ENCODE measurements at regions not wholly inside any gene's neighbourhood (a gene's known extent, or its start where the extent isn't known, plus 50 kb on each side); places are given as distances from the start of the nearest gene placed in this dataset.

DNA sequence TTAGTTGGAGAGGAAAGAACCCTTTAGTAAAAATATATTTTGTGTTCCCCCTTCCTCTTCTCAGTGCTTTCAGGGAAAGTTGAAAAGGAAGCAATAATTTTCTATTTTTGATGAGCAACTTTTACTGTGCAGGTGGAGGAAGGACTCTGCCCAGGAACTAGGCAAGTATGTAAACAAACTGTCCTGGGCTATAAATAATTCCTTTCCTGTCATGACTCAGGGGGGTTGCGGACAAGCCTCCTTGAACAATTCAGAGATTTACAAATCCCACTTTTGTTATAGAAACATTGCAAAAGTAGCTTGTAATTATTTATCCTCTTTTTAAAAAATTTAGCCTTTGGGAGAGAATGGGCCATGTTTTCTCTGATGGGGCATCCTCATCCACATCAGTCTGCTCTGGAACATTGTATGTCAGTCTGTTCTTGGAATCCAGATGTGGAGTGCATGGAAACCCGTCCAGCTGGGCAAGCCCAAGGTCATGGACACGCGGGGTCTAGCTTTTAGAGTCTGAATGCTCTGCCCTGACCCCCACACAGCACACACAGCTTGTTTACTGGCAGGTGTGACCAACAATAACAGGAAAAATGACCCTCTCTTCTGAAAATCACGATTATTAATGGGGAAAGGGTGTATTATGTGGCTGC, 127.6 kb downstream of the GADD45G start:
- TF ChIP-seq EP300 (IDR thresholded peaks at IDR 0.05; ENCODE audit: borderline replicate concordance), result no peak
- TF ChIP-seq EGR1 (IDR thresholded peaks at IDR 0.05), result no peak
- TF ChIP-seq, protein P1, sequence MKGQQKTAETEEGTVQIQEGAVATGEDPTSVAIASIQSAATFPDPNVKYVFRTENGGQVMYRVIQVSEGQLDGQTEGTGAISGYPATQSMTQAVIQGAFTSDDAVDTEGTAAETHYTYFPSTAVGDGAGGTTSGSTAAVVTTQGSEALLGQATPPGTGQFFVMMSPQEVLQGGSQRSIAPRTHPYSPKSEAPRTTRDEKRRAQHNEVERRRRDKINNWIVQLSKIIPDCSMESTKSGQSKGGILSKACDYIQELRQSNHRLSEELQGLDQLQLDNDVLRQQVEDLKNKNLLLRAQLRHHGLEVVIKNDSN (IDR thresholded peaks at IDR 0.05), result no peak
- no peak for TF ChIP-seq CEBPB (IDR thresholded peaks at IDR 0.05)
- TF ChIP-seq CREB1 (IDR thresholded peaks at IDR 0.05; ENCODE audit: low read depth), result no peak
- no peak for TF ChIP-seq FOXM1 (IDR thresholded peaks at IDR 0.05; ENCODE audit: borderline replicate concordance, low read depth)
- TF ChIP-seq RAD21 (IDR thresholded peaks at IDR 0.05; ENCODE audit: low read depth), result no peak
- TF ChIP-seq ZBTB7A (IDR thresholded peaks at IDR 0.05; ENCODE audit: low read depth), result no peak
- TF ChIP-seq YY1 (IDR thresholded peaks at IDR 0.05; ENCODE audit: low read depth), result no peak
- TF ChIP-seq, protein P2, sequence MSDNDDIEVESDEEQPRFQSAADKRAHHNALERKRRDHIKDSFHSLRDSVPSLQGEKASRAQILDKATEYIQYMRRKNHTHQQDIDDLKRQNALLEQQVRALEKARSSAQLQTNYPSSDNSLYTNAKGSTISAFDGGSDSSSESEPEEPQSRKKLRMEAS (IDR thresholded peaks at IDR 0.05), result no peak
- TF ChIP-seq, protein P3, sequence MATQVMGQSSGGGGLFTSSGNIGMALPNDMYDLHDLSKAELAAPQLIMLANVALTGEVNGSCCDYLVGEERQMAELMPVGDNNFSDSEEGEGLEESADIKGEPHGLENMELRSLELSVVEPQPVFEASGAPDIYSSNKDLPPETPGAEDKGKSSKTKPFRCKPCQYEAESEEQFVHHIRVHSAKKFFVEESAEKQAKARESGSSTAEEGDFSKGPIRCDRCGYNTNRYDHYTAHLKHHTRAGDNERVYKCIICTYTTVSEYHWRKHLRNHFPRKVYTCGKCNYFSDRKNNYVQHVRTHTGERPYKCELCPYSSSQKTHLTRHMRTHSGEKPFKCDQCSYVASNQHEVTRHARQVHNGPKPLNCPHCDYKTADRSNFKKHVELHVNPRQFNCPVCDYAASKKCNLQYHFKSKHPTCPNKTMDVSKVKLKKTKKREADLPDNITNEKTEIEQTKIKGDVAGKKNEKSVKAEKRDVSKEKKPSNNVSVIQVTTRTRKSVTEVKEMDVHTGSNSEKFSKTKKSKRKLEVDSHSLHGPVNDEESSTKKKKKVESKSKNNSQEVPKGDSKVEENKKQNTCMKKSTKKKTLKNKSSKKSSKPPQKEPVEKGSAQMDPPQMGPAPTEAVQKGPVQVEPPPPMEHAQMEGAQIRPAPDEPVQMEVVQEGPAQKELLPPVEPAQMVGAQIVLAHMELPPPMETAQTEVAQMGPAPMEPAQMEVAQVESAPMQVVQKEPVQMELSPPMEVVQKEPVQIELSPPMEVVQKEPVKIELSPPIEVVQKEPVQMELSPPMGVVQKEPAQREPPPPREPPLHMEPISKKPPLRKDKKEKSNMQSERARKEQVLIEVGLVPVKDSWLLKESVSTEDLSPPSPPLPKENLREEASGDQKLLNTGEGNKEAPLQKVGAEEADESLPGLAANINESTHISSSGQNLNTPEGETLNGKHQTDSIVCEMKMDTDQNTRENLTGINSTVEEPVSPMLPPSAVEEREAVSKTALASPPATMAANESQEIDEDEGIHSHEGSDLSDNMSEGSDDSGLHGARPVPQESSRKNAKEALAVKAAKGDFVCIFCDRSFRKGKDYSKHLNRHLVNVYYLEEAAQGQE (IDR thresholded peaks at IDR 0.05; ENCODE audit: low read depth), result no peak

DNA sequence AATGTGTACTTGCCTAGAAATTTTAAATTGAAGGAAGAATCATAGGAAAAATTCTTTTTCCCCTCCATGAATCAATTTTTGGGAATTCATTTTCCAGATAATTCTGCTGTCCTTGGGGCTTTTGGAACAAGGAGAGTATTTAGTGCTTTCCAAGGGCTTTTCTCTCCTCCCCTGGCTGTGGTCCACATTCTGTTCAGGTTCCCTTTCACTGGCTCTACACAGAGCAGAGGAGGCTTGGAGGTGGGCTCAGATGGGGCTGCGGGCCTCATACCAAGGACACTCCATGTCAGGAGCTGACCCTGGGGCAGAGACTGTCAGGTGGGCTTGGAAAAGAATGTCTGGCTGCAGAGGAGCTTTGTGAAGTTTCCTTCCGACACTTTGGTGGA, 128.1 kb downstream of the GADD45G start:
- TF ChIP-seq, protein P2 (IDR thresholded peaks at IDR 0.05), result no peak
- TF ChIP-seq TAF1 (IDR thresholded peaks at IDR 0.05; ENCODE audit: low read depth) (no peak), EGR1 (IDR thresholded peaks at IDR 0.05) (no peak), ZBTB7A (IDR thresholded peaks at IDR 0.05; ENCODE audit: low read depth) (no peak), TCF12 (IDR thresholded peaks at IDR 0.05; ENCODE audit: low read depth) (no peak), FOXM1 (IDR thresholded peaks at IDR 0.05; ENCODE audit: borderline replicate concordance, low read depth) (no peak), CREB1 (IDR thresholded peaks at IDR 0.05; ENCODE audit: low read depth) (no peak), NFIC (IDR thresholded peaks at IDR 0.05) (no peak), CEBPB (IDR thresholded peaks at IDR 0.05) (no peak), YY1 (IDR thresholded peaks at IDR 0.05; ENCODE audit: low read depth) (no peak), TEAD4 (IDR thresholded peaks at IDR 0.05) (no peak), EP300 (IDR thresholded peaks at IDR 0.05; ENCODE audit: borderline replicate concordance) (no peak)
- TF ChIP-seq, protein P1 (IDR thresholded peaks at IDR 0.05), result no peak

DNA sequence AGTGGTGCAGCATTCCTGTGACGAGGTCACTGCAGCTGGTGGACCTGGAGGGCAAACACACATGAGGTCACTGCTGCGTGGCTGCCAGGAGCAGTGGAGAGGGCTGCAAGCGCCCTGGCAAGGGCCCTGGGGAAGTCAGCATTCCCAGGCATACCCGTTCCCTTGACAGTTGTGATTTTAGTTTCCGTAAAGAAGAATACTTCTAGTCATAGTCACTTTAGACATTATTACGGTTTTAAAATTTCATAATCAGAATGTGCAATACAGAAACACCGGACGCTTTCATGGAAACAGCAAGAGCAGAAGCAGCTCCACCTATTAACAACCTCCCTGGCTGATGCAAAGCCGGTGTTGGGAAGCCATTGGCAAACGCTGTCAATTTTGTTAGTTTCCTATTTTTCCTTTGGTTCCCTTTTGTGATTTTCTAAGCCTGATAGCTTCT, 129.8 kb downstream of the GADD45G start:
- no peak for TF ChIP-seq CREB1 (IDR thresholded peaks at IDR 0.05; ENCODE audit: low read depth)
- no peak for TF ChIP-seq YY1 (IDR thresholded peaks at IDR 0.05; ENCODE audit: low read depth)
- no peak for TF ChIP-seq TCF12 (IDR thresholded peaks at IDR 0.05; ENCODE audit: low read depth)
- no peak for TF ChIP-seq RAD21 (IDR thresholded peaks at IDR 0.05; ENCODE audit: low read depth)
- TF ChIP-seq NFIC (IDR thresholded peaks at IDR 0.05), result no peak
- no peak for TF ChIP-seq CEBPB (IDR thresholded peaks at IDR 0.05)
- no peak for TF ChIP-seq ZBTB7A (IDR thresholded peaks at IDR 0.05; ENCODE audit: low read depth)
- TF ChIP-seq TAF1 (IDR thresholded peaks at IDR 0.05; ENCODE audit: low read depth), result no peak
- TF ChIP-seq EP300 (IDR thresholded peaks at IDR 0.05; ENCODE audit: borderline replicate concordance), result no peak
- TF ChIP-seq FOXM1 (IDR thresholded peaks at IDR 0.05; ENCODE audit: borderline replicate concordance, low read depth), result no peak
- TF ChIP-seq, protein P1 (IDR thresholded peaks at IDR 0.05), result no peak
- TF ChIP-seq, protein P2 (IDR thresholded peaks at IDR 0.05), result no peak
- TF ChIP-seq TEAD4 (IDR thresholded peaks at IDR 0.05), result no peak
- TF ChIP-seq, protein P3 (IDR thresholded peaks at IDR 0.05; ENCODE audit: low read depth), result no peak
- TF ChIP-seq EGR1 (IDR thresholded peaks at IDR 0.05), result no peak

DNA sequence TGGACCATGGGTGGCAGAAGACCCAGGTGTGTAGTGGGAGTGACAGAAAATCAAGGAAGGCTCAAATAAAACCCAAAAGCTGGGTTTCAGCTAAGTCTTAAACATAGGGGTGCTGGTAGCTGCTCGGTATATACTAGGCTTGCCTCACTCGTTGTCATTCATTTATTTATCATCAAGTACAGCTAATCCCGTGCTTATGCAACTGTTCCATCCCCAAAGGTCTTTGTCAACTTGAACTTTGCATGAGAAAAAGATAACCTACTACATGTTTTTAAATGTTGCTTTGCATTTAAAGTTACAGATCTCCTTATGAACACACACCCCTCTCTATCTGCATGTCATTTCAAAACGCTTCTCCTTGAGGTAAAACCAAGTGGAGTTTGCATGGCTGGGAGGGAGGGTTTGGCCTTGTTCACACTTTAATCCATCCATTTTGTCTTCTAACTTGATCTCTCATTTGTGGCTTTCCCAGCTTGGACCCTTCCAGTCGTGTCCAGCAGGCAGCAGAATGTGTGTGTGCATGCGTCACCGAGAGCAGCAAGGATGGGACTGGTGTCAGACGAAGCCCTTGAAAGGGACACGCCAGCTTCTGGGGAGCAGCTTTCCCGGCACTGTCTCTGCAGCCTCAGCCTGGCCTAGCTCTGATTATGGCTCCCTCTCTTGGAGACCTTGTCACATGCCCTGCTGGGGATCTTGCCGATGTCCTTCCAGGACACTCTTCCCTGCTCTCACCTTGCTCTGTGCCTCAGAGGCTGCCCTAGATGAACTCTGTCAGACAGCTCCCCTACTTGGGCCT, 133.5 kb downstream of the GADD45G start:
- TF ChIP-seq NFIC (IDR thresholded peaks at IDR 0.05) (no peak), RAD21 (IDR thresholded peaks at IDR 0.05; ENCODE audit: low read depth) (no peak), TAF1 (IDR thresholded peaks at IDR 0.05; ENCODE audit: low read depth) (no peak), TEAD4 (IDR thresholded peaks at IDR 0.05) (no peak), EGR1 (IDR thresholded peaks at IDR 0.05) (no peak), YY1 (IDR thresholded peaks at IDR 0.05; ENCODE audit: low read depth) (no peak), CREB1 (IDR thresholded peaks at IDR 0.05; ENCODE audit: low read depth) (no peak), ZBTB7A (IDR thresholded peaks at IDR 0.05; ENCODE audit: low read depth) (no peak)
- TF ChIP-seq, protein P1 (IDR thresholded peaks at IDR 0.05), result no peak
- TF ChIP-seq, protein P3 (IDR thresholded peaks at IDR 0.05; ENCODE audit: low read depth), result no peak
